GM21717 (cell line): ENCODE measurements at regions not wholly inside any gene's neighbourhood (a gene's known extent, or its start where the extent isn't known, plus 50 kb on each side); places are given as distances from the start of the nearest gene placed in this dataset.
"Not testable (repeated sequence)": the region's sequence is repeated elsewhere in the genome, so short reads cannot be mapped to it uniquely, and the experiment has no call there.

ENCODE experiments used
- ATAC-seq: cut with Tn5 transposase; IDR thresholded peaks from one replicate; pipeline ENCODE4 v1.9.1; 2021; ENCODE audit warnings: mild to moderate bottlenecking, moderate library complexity; ENCODE audit not compliant: unreplicated experiment

DNA sequence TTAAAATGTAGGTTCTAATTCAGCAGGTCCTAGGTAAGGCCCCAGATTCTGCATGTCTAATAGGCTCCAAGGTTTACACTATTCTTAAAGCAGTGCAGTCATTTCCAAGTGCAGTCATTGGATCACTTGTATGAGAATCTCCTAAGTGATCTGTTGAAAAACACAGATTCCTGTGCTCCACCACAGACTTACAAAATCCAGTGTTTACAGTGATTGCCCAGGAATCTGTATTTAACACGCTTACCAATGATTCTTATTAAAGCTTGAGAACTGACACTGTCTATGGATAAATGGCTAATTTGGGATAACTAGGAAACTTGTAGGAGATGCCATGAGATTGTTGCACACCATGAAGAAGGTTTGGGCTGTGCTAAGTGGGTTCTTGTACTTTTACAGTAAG, 104.6 kb upstream of the PLEKHG1 start:
- no peak for ATAC-seq

DNA sequence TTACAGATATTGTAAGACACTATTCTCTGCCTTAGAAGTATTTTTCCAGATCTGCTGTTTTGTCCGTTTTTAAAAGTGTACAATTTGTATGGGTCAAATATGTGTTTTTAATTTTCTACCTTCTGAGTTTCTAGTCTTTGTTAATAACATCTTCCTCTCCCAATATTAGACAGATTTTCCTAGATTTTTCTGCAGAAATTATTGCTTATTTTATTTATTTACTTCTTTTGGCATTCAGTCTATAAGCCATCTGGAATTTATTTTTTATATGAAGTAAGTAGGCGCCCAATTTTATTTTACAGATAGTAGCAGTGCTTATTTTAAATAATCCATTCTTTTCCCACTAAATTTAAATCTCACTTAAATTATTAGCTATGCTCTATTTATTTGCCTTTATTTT, 103.1 kb upstream of the PLEKHG1 start:
- ATAC-seq: no peak

DNA sequence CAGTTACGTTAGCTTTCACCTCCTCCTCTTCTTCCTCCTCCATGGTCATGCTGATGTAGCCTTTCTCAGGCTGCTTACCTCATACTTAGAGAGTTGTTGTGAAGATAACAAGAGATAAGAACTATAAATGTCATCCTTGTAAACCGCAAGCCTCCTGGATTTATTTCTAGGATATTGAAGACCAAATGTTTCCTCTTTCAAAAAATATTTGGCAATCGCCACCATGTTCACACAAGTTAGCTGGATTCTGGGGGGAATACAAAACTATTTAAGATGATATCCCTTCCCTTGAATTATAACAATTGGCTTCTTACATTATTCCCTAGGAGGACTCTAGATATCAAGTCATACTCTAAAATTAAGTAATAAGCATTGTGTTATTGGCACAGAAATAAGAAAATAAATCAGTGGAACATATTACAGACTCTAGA, 99.8 kb upstream of the PLEKHG1 start:
- ATAC-seq: no peak

DNA sequence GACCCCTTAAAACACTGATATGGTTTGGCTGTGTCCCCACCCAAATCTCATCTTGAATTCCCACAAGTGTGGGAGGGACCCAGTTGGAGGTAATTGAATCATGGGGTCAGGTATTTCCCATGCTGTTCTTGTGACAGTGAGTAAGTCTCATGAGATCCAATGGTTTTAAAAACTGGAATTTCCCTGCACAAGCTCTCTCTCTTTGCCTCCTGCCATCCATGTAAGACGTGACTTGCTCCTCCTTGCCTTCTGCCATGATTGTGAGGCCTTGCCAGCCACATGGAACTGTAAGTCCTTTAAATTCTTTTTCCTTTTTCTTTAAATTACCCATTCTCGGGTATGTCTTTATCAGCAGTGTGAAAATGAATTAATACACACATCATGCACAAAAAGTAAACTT, 99.1 kb upstream of the PLEKHG1 start:
- ATAC-seq: not testable (repeated sequence)

DNA sequence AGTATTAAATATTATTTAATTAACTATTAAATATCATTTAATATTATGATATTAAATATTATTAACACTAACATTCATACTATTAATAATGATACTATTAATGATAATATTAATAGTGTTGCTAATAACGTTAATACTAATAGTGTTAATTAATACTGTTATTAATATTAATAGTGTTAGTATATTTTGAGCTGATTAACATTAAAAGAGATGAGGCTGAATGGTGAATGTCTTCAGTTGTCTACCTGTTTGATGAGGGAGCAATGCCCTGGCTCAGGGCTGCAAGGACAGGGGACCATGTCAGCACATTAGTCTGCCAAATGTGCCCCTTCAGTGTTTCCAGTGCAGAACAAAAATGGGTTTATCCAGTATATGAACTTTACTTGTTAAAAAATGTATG, 96.6 kb upstream of the PLEKHG1 start:
- ATAC-seq: no peak

DNA sequence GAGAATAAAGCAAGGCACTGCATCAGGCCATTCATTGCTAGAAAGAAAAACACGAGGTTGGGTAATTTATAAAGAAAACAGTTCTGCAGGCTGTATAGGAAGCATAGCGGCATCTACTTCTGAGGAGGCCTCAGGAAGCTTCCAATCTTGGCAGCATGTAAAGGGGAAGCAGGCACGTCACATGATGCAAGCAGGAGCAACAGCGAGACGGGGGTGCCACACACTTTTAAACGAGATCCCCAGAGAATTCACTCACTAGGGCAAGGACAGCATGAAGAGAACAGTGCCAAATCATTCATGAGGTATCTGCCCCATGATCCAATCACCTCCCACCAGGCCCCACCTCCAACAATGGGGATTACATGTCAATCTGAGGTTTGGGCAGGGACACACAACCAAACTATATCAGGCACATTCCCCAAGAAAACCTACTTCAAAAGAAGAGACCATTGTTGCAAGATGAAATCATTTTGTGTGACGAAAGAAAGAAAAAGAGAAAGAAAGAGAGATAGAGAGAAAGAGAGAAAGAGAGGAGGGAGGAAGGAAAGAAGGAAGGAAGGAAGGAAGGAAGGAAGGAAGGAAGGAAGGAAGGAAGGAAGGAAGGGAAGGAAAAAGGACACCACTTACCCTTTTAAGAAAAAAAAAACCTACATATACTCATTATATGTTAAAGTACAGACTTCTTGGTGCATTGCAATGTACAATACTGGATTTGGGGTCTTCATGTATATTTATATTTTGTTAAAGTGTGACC, 95.9 kb upstream of the PLEKHG1 start:
- no peak for ATAC-seq

DNA sequence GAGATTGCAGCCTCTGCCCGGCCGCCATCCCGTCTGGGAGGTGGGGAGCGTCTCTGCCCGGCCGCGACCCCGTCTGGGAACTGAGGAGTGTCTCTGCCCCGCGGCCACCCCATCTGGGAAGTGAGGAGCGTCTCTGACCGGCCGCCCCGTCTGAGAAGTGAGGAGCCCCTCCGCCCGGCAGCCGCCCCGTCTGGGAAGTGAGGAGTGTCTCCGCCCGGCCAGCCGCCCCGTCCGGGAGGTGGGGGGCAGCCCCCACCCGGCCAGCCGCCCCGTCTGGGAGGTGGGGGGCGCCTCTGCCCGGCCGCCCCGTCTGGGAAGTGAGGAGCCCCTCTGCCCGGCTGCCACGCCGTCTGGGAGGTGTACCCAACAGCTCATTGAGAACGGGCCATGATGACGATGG, 92.3 kb upstream of the PLEKHG1 start:
- not testable (repeated sequence) for ATAC-seq

DNA sequence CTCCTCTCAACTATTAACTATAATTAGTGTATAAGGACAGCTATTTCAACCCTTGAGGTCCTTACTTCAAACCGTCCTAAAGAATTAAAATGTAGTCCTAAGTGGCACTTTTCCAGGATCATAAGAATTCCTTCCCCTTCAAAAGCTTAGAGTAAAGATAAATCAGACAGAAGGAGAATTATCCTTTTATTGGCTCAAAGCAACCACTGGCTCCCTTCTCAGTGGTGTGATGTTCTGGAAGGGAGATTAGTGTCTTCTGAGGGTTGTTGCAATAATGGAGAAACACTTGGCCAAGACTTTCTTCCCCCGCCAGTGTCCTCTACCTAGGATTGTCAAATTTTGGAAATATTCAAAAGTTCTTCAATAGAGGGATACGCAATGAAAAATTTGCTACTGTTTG, 89.1 kb upstream of the PLEKHG1 start:
- no peak for ATAC-seq

DNA sequence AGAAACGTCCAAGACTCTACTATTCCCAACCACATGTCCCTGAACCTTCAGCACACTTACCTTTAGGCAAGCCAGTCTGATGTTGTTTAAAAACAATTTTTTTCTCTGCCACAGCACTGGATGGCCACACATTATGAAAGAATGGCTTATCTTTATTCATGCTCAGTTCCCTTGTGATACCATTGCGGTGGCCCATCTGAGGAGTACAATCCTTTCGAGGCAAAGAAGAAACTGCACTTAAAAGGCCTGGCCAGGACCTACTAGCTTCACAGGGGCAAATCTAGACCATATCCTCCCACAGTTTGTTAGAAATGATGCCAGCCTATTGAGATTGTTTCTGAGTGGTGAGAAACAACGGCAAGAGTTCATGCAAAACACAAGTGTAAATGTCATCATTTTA, 88.4 kb upstream of the PLEKHG1 start:
- ATAC-seq: no peak

DNA sequence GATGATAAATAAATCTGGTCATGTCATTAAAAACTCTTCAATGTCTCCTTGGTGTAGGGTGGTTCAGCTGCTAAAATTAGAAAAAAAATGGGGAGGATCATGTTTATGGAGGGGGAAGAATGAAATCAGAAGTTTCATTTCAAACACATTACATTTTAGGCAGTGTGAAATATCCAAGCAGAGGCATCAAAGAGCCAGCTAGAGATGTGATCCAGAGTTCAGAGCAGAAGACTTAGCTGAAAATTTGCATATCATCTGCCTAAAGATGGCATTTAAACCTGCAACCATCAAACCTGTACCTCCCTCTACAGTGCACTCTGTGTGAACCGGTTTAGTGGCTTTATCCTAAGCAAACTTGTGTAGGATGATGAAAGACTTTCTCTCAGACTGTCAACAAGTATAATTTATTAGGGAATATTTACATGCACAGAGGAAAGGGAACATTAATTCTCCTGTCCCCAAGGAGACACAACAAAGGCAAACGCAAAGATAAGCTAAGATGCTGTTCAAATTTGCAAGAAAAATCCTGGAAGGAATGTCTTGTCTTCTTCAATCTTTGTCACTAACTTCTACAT, 84.8 kb upstream of the PLEKHG1 start:
- no peak for ATAC-seq

DNA sequence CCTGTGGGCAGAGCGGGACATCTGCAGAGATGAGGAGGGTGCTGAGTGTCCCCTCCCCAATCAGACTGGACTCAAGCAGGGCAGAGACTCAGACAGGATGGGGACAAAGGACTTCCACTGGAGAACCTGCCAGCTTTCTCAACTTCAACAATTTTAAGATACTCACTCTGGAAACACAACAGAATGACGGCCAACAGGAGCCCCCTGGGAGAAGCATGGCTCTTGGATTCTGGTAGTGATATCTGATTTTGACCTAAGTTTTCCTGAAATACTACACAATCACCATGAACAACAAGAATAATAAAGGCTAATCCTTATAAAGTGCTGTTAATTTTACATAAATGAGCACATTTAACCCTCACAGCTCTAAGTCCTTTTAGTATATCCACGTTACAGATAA, 83.5 kb upstream of the PLEKHG1 start:
- ATAC-seq: no peak

DNA sequence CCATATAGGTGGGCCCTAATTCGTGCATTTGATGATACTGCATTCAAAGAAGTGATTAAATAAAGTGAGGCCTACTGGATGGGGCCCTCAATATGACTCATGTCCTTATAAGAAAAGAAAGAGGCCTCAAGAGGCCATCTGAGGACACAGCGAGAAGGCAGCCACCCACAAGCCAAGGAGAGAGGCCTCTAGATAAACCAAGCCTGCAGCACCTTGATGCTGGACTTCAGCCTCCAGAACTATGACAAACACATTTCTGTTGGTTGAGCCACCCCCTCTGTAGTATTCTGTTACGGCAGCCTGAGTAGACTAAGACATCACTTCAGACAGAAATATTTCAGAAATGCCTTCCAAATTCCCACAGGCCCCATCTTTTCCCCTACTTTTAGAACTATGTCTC, 82.5 kb upstream of the PLEKHG1 start:
- ATAC-seq: no peak

DNA sequence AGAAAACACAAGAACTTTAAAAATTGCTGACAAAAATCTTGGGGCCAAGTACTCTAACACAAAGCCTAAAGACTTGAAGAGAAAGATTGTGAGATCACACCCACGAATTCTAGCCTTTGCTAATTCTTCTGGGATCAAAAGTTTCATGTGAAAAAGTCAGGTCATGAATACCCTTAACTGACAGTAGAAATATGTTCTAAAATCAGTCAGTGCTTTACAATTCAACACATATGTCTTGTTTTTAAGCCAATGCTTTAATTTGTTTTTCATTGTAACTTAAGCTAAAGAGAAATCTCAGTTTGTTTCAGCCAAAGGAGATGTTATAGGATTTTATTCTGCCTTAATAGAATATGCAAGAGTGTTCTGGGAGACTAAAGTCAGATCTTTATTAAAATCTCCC, 78.2 kb upstream of the PLEKHG1 start:
- ATAC-seq: no peak

DNA sequence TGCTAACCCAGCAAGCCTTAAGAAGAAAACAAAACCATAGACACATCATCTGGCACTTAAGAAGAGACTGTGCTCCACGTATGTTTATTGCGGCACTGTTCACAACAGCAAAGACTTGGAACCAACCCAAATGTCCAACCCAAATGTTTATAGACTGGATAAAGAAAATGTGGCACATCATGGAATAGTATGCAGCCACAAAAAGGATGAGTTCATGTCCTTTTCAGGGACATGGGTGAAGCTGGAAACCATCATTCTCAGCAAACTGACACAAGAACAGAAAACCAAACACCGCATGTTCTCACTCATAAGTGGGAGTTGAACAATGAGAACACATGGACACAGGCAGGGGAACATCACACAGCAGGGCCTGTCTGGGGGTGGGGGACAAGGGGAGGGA, 76.5 kb upstream of the PLEKHG1 start:
- ATAC-seq: not testable (repeated sequence)

DNA sequence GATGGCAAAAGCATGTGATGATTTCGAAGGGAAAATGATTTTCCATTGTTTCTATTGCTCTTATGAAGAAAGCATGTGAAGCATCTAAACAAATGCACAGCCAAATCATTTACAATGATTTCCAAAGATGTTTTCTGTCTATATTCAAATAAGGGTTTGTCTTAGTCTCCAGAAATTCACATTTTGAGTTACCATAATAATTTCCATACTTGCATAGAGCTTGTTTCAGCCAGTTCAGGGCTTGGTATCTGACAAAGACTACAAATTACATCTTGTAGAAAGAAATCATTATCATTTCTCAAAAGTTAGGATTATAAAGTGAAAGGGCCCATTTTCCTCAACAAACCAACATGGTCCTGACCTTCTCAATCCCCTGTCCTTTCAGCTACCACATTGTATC, 74.4 kb upstream of the PLEKHG1 start:
- no peak for ATAC-seq

DNA sequence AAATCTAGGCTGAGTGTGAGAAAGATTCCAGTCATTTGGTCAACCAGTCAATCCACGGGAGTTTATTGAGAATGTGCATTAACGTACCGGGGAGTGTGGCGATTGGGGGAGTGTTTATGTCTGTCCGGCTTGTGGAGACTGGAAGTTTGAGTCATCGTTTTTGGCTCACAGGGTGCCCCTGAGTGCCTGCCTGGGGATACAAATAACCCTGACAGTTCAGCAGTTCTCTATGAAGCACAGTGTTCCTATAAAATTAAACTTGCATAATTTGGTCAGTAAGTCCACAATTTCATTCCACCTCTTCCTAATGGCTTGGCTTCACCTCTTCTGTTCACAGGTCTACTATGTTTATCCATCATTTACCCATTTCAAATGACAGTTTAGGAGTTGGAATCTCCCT, 72.6 kb upstream of the PLEKHG1 start:
- no peak for ATAC-seq

DNA sequence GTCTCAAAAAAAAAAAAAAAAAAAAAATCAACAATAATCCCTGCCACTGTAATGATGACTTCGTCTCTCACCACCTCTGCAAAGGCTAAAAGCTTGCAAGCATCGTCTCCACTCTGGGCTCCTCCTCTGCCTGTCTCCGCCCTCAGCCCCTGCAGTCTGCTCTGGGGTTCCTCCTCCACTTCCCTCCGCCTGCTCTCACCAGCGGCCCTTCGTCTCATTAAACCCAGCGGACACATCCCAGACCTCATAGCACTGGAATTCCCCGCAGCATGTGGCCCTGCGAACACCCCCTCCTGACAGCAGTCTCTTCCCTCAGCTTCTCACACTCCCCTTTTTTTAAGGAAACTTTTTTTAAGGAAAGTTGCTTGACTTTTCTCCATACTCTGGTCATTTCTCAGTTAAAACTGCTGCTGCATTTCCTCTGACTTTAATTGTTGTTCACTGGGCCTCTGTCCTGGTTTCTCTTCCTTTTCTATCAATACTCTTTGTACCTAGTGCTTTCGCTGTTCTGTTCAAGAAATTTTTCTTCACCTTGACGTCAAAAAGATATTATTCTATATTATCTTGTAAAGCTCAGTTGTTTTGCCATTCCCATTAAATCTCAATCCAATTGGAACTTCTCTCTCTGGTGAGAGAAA, 70.9 kb upstream of the PLEKHG1 start:
- ATAC-seq: no peak

DNA sequence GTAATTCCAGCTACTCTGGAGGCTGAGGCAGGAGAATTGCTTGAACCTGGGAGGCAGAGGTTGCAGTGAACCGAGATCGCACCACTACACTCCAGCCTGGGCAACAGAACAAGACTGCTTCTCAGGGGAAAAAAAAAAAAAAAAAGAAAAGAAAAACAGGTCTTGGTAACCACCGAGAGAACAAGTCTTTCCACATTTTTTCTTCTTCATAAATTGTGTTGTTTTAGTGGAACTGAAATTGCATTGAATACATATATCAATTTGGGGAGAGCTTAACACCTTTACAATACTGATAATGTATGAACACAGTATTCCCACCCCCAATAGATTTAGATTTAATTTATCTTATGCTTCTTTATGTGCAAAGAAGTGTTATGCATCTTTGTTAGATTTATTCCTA, 70.0 kb upstream of the PLEKHG1 start:
- no peak for ATAC-seq

DNA sequence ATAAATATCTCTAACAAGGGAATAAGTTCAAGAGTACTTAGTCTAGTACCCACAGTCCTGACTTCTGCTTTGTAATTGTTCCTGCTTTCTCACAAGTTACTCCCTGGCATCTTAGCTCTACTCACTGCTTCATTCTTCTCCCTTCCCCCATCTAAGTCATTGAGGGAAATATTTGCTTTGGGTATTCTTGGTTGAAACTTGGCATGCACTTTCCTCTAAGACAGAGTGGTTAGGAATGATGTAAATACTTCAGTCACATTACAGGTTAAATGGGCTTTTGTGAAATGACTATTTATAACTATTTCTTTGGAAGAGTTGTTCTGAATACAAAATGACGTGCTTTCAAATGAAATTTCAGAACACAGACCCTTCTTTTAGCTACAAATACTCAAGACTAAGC, 67.7 kb upstream of the PLEKHG1 start:
- ATAC-seq: no peak

DNA sequence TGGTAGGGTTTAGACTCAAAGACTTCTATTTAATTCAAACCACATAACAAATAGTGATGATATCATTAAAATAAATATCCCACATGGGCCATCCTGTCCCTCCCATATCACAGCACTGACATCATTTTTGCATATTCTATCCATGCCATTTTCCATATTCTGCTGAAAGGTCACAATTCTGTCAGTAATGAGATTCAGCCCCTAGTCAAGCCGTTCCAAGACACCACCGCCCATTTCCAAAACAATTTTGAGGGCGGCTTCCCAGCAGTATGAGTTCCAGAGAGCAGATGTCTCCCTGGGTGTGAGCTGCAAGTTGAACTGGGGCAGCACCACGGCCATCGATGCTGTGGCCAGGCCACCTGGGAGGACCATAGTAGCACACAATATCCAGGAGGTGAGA, 65.1 kb upstream of the PLEKHG1 start:
- ATAC-seq: no peak

DNA sequence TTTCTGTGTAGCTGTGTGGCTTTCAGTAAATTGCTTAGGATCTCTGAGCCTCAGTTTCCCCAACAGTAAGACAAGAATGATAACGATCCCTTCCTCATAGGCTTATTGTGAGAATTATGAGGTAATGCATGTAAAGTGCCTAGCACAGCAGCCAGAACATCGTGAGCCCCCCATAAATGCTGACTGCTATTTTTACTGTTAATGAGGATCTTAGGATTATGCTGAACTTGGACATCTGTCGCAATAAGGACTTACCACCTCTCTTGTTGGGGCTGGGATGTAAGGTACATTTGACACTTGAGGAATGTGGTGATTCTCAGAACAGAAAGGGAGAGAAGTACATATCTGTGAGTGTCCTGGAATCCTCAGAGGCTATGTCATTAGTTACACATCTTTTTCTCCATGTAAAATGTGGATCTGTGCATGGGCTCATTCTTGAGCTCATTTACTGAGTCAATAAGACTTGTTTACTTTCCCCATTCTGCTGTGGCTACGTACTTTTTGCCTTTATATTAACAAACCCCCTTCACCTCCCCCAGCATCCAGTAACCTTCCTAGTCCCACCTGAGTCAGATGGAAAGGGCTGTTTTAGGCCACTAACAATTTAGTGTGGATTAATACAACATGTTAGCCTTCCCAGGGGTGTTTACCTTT, 64.4 kb upstream of the PLEKHG1 start:
- ATAC-seq: no peak

DNA sequence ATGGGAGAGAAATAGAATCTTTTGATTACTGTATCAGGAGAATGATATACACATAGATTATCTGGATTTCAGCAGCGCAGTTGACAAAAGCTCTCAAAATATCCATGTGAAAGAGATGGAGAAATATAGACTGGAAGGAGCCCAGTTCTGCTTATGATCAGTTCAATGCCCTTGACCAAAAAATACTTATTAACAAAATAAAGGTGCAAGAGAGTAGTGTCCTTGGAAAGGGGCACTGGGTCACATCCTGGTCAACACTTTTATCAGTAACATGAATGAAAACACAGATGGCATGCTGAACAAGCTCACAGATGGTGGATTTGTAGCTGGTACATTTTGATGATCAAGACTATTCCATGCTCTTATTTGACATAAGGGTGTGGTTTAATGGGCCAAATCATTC, 63.9 kb upstream of the PLEKHG1 start:
- ATAC-seq: no peak
